OCI-LY1 (cell line): ENCODE measurements at regions not wholly inside any gene's neighbourhood (a gene's known extent, or its start where the extent isn't known, plus 50 kb on each side); places are given as distances from the start of the nearest gene placed in this dataset.

Source experiments
- EZH2 ChIP-seq: fragments of 200-600 bp; sonication (generic), shearing (Covaris generic); IDR thresholded peaks from 2 replicates; pipeline ENCODE4 v1.8.0; 2017; ENCODE audit warnings: borderline replicate concordance, mixed run types, mild to moderate bottlenecking, antibody characterized with exemption, low read length, moderate library complexity, mixed read lengths
- TF ChIP-seq, protein P1 (sequence below): fragments of 200-600 bp; sonication (generic), shearing (Covaris generic); IDR thresholded peaks from 2 replicates; pipeline ENCODE4 v1.5.1; 2017; ENCODE audit warnings: mild to moderate bottlenecking, antibody characterized with exemption, low read length, moderate library complexity, mixed read lengths

DNA sequence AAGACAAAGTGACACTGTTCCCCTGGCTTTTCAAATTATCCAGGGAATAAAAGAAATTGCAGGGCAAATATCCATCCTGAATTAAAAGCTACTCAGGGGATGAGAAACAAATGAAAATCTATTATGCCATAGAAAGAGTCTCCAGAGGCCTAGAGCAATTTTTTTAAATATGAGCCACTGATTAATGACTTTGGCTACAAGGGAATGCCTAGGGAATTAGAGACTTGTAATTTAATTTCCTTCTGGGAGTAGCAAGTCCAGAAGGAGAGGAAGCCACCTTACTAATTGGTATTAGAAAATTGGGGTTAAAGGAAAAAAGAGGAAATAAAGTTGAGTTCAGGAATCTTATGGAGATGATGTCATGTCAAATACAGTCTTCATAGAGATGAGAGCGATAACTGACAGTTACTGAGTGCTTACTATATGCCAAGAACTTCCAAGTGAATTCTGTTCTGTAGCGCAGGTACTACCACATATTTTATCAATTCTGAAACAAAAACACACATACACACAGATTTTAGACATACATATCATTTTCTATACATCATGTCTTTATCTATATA lies 304.4 kb downstream of the DUSP6 start:
- TF ChIP-seq, protein P1, sequence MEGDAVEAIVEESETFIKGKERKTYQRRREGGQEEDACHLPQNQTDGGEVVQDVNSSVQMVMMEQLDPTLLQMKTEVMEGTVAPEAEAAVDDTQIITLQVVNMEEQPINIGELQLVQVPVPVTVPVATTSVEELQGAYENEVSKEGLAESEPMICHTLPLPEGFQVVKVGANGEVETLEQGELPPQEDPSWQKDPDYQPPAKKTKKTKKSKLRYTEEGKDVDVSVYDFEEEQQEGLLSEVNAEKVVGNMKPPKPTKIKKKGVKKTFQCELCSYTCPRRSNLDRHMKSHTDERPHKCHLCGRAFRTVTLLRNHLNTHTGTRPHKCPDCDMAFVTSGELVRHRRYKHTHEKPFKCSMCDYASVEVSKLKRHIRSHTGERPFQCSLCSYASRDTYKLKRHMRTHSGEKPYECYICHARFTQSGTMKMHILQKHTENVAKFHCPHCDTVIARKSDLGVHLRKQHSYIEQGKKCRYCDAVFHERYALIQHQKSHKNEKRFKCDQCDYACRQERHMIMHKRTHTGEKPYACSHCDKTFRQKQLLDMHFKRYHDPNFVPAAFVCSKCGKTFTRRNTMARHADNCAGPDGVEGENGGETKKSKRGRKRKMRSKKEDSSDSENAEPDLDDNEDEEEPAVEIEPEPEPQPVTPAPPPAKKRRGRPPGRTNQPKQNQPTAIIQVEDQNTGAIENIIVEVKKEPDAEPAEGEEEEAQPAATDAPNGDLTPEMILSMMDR: no peak
- no peak for TF ChIP-seq EZH2
